Keratinocyte (primary cell): ENCODE measurements at regions not wholly inside any gene's neighbourhood (a gene's known extent, or its start where the extent isn't known, plus 50 kb on each side); places are given as distances from the start of the nearest gene placed in this dataset.

Experiments
- DNase-seq: peaks from one replicate; pipeline ENCODE4 v3.0.0-alpha.2; 2011; ENCODE audit warnings: low read depth, missing footprints, low spot score
- FAIRE-seq: peaks from 2 replicates; lab custom pipeline; 2011; peaks lifted over from hg19 to GRCh38; lab: Jason Lieb, UNC
- H2AFZ ChIP-seq: 2 replicates; pipeline ENCODE4 v1.6.0; 2012; ENCODE audit warnings: low read length, control low read depth, inconsistent platforms; ENCODE audit not compliant: control insufficient read depth
- H3K27ac ChIP-seq: 2 replicates; pipeline ENCODE4 v1.5.1; 2011; ENCODE audit warnings: low read length; ENCODE audit not compliant: control insufficient read depth, insufficient read depth
- H3K27me3 ChIP-seq: 3 replicates; pipeline ENCODE4 v1.6.0; 2011; ENCODE audit warnings: low read length; ENCODE audit not compliant: control insufficient read depth, insufficient read depth; ENCODE audit errors: extremely low read depth
- H3K36me3 ChIP-seq, 2 experiments: 2 replicates in 1 of 2; 3 replicates in 1 of 2; pipeline ENCODE4 v1.5.1; 2011; ENCODE audit warnings: low read length in 2 of 2, mild to moderate bottlenecking in 1 of 2; ENCODE audit not compliant: control insufficient read depth in 2 of 2, insufficient read depth in 2 of 2; ENCODE audit errors: extremely low read depth in 1 of 2
- H3K4me1 ChIP-seq: 3 replicates; pipeline ENCODE4 v1.5.1; 2011; ENCODE audit warnings: low read length; ENCODE audit not compliant: control insufficient read depth, insufficient read depth; ENCODE audit errors: extremely low read depth
- H3K4me2 ChIP-seq: 3 replicates; pipeline ENCODE4 v1.6.0; 2011; ENCODE audit warnings: low read depth, low read length; ENCODE audit not compliant: control insufficient read depth, insufficient read depth; ENCODE audit errors: extremely low read depth
- H3K4me3 ChIP-seq, 3 experiments: fragments of 200-600 bp in 1 of 3; sonication (generic) in 1 of 3; 2 replicates in 2 of 3; 3 replicates in 1 of 3; pipeline ENCODE4 v1.5.1; 2011 to 2016; ENCODE audit warnings: low read length in 3 of 3, mild to moderate bottlenecking in 3 of 3, control low read depth in 2 of 3, inconsistent platforms in 1 of 3, low read depth in 1 of 3, mixed read lengths in 1 of 3, mixed run types in 1 of 3, moderate library complexity in 1 of 3; ENCODE audit not compliant: control insufficient read depth in 2 of 3, insufficient read depth in 2 of 3; ENCODE audit errors: extremely low read depth in 1 of 3
- H3K79me2 ChIP-seq: 2 replicates; pipeline ENCODE4 v1.6.0; 2012; ENCODE audit warnings: low read length; ENCODE audit not compliant: control insufficient read depth, insufficient read depth
- H3K9ac ChIP-seq: 3 replicates; pipeline ENCODE4 v1.6.0; 2011; ENCODE audit warnings: low read length; ENCODE audit not compliant: control insufficient read depth, insufficient read depth; ENCODE audit errors: extremely low read depth
- H3K9me1 ChIP-seq: 3 replicates; pipeline ENCODE4 v1.6.0; 2011; ENCODE audit warnings: low read length; ENCODE audit not compliant: control insufficient read depth, insufficient read depth; ENCODE audit errors: extremely low read depth
- H3K9me3 ChIP-seq: 2 replicates; pipeline ENCODE4 v1.5.1; 2012; ENCODE audit warnings: low read depth, low read length; ENCODE audit not compliant: control insufficient read depth
- H4K20me1 ChIP-seq: 3 replicates; pipeline ENCODE4 v1.6.0; 2011; ENCODE audit warnings: low read length; ENCODE audit not compliant: control insufficient read depth, insufficient read depth; ENCODE audit errors: extremely low read depth
- CTCF ChIP-seq, 3 experiments: IDR thresholded peaks in 1 of 3; conservative IDR thresholded peaks in 1 of 3; optimal IDR thresholded peaks in 1 of 3; 2 replicates in 2 of 3; 3 replicates in 1 of 3; pipeline versions ENCODE3 to v1.5.1; 2011; ENCODE audit warnings: low read length in 3 of 3, mild to moderate bottlenecking in 3 of 3, moderate library complexity in 2 of 3, control low read depth in 1 of 3, inconsistent platforms in 1 of 3; ENCODE audit not compliant: insufficient read depth in 2 of 3; ENCODE audit errors: extremely low read depth in 1 of 3
- EZH2 ChIP-seq: IDR thresholded peaks from one replicate; pipeline ENCODE4 v1.6.1; 2012; ENCODE audit warnings: inconsistent platforms, mild to moderate bottlenecking, low read length, moderate library complexity
- dilution Hi-C: fragments of 300-500 bp; cut with MboI; formaldehyde crosslinking; loops from one replicate; pipeline ENCODE4 v1.7.0; 2020; ENCODE audit warnings: low sequenced_read_pairs; ENCODE audit not compliant: extremely low pct_ligation_motif_present

- no peak for DNase-seq
- dilution Hi-C loops = no loop called here
- TF ChIP-seq CTCF (optimal IDR thresholded peaks at IDR 0.05 in 1 of 3, IDR thresholded peaks at IDR 0.05 in 1 of 3, conservative IDR thresholded peaks at IDR 0.05 in 1 of 3; ENCODE audit: extremely low read depth in 1 of 3, insufficient read depth in 2 of 3, low read length in 3 of 3) (no peak), EZH2 (no peak)
- no peak for FAIRE-seq
- Histone ChIP-seq H2AFZ (no peak overlapping the region), H3K4me1 (no peaks in the 10 kb centered on the region), H3K27me3 (no peaks in the 10 kb centered on the region), H3K27ac (no peak overlapping the region), H3K79me2 (no peaks in the 10 kb centered on the region), H3K9ac (no peak overlapping the region), H3K36me3 (no peaks in the 10 kb centered on the region), H3K9me1 (no peaks in the 10 kb centered on the region), H4K20me1 (no peaks in the 10 kb centered on the region), H3K4me2 (no peak overlapping the region), H3K9me3 (no peaks in the 10 kb centered on the region), H3K4me3 (no peak overlapping the region)
Measured at GRCh38 chr1:36636206-36636605, 153.5 kb upstream of the CSF3R start.

- no peaks in the 10 kb centered on the region for H3K9me3 ChIP-seq
- DNase-seq (no peak), FAIRE-seq (no peak)
- H3K9ac ChIP-seq = no peak overlapping the region
- no peak overlapping the region for H3K4me2 ChIP-seq
- H3K4me3 ChIP-seq = no peak overlapping the region
- no peaks in the 10 kb centered on the region for H3K79me2 ChIP-seq
- dilution Hi-C loops = no loop called here
- H2AFZ ChIP-seq = no peak overlapping the region
- H3K36me3 ChIP-seq = no peaks in the 10 kb centered on the region
- H4K20me1 ChIP-seq = no peaks in the 10 kb centered on the region
- H3K27me3 ChIP-seq = no peaks in the 10 kb centered on the region
- no peak overlapping the region for H3K27ac ChIP-seq
- TF ChIP-seq CTCF (optimal IDR thresholded peaks at IDR 0.05 in 1 of 3, IDR thresholded peaks at IDR 0.05 in 1 of 3, conservative IDR thresholded peaks at IDR 0.05 in 1 of 3; ENCODE audit: extremely low read depth in 1 of 3, insufficient read depth in 2 of 3, low read length in 3 of 3) = no peak
- TF ChIP-seq EZH2 = no peak
- H3K4me1 ChIP-seq = no peaks in the 10 kb centered on the region
- no peaks in the 10 kb centered on the region for H3K9me1 ChIP-seq
Measured at GRCh38 chr1:36635284-36635683, 152.6 kb upstream of the CSF3R start.
